ENCODE measurements at regions not wholly inside any gene's neighbourhood (a gene's known extent, or its start where the extent isn't known, plus 50 kb on each side); places are given as distances from the start of the nearest gene placed in this dataset.

- TF ChIP-seq CTCF (IDR thresholded peaks at IDR 0.05), result no peak
- TF ChIP-seq POLR2A (IDR thresholded peaks at IDR 0.05), result no peak
- TF ChIP-seq POLR2AphosphoS5 (IDR thresholded peaks at IDR 0.05; ENCODE audit: insufficient read depth in 1 of 2, low read depth in 1 of 2), result no peak
Measured at GRCh38 chr14:40099316-40099715, 667.1 kb upstream of the FBXO33 start.
